OCI-LY1 (cell line): ENCODE measurements at regions not wholly inside any gene's neighbourhood (a gene's known extent, or its start where the extent isn't known, plus 50 kb on each side); places are given as distances from the start of the nearest gene placed in this dataset.

Experiments used
- EZH2 ChIP-seq: fragments of 200-600 bp; sonication (generic), shearing (Covaris generic); IDR thresholded peaks from 2 replicates; pipeline ENCODE4 v1.8.0; 2017; ENCODE audit warnings: borderline replicate concordance, mixed run types, mild to moderate bottlenecking, antibody characterized with exemption, low read length, moderate library complexity, mixed read lengths
- TF ChIP-seq, protein P1 (sequence below): fragments of 200-600 bp; sonication (generic), shearing (Covaris generic); IDR thresholded peaks from 2 replicates; pipeline ENCODE4 v1.5.1; 2017; ENCODE audit warnings: mild to moderate bottlenecking, antibody characterized with exemption, low read length, moderate library complexity, mixed read lengths

DNA sequence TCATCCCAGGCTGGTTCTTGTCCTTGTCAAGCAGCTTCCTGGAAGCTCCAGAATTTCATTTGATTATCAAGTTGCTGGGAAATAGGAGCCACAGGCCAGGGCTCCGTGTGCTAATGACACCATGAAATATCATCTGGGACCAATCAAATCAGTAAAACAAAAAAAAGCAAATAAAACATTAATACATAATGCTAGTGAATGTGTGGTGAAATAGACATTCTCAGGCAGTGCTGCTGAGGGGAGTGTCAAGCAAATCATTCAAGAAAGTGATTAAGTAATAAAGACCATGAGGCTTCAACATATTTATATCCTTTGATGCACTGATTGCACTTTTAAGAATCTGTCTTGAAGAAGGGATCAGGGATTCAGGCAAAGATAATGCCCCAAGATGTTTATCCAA lies 213.7 kb downstream of the MATN1 start:
- TF ChIP-seq, protein P1, sequence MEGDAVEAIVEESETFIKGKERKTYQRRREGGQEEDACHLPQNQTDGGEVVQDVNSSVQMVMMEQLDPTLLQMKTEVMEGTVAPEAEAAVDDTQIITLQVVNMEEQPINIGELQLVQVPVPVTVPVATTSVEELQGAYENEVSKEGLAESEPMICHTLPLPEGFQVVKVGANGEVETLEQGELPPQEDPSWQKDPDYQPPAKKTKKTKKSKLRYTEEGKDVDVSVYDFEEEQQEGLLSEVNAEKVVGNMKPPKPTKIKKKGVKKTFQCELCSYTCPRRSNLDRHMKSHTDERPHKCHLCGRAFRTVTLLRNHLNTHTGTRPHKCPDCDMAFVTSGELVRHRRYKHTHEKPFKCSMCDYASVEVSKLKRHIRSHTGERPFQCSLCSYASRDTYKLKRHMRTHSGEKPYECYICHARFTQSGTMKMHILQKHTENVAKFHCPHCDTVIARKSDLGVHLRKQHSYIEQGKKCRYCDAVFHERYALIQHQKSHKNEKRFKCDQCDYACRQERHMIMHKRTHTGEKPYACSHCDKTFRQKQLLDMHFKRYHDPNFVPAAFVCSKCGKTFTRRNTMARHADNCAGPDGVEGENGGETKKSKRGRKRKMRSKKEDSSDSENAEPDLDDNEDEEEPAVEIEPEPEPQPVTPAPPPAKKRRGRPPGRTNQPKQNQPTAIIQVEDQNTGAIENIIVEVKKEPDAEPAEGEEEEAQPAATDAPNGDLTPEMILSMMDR: no peak
- no peak for TF ChIP-seq EZH2
